ENCODE measurements at regions not wholly inside any gene's neighbourhood (a gene's known extent, or its start where the extent isn't known, plus 50 kb on each side); places are given as distances from the start of the nearest gene placed in this dataset.

DNA sequence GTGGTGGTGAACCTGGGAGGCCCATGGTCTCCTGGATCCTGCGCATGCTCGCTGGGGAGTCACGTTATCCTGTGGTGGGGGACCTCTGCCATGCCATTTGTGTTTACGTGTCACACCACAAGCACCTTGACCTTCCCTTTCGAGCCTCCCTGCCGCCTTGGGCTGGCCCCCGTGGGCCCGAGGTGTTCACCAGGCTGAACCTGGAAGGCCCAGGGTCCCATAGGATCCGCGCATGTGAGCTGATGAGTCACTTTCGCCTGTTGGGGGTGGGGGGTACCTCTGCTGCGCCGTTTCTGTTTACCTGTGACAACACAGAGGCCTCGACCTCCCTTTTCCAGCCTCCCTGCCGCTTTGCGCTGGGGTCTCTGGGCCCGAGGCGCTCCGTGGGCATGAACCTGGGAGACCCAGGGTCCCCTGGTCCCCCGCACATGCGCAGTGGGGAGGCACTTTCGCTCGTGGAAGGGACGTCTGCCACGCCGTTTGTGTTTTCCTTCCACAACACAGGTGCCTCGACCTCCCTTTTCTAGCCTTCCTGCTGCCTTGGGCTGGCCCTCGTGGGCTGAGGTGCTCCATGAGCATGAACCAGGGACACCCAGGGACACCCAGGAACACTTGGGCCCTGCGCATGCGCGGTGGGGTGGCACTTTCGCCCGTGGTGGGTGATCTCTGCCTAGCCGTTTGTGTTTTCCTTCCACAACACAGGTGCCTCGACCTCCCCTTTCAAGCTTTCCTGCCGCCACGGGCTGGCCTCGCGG is 334.1 kb downstream of the ALG10 start:
- no peaks in the 10 kb centered on the region for H3K36me3 ChIP-seq
- H3K27me3 ChIP-seq: no peaks in the 10 kb centered on the region
- DNase-seq: no peak
- H3K27ac ChIP-seq: no peak overlapping the region
- intact Hi-C loops (cut with DNase I): no loop called here
- 66 to 79% (median 72%) methylated on average over 37 to 39 of the region's 39 CpGs for WGBS, 3 donors
- no peaks in the 10 kb centered on the region for H3K9me3 ChIP-seq
- no peak overlapping the region for H3K4me3 ChIP-seq
- no peaks in the 10 kb centered on the region for H3K4me1 ChIP-seq (ENCODE audit: insufficient read depth)
- TF ChIP-seq EP300 (IDR thresholded peaks at IDR 0.05) (no peak), POLR2A (IDR thresholded peaks at IDR 0.05) (no peak)
- TF ChIP-seq, protein P1, sequence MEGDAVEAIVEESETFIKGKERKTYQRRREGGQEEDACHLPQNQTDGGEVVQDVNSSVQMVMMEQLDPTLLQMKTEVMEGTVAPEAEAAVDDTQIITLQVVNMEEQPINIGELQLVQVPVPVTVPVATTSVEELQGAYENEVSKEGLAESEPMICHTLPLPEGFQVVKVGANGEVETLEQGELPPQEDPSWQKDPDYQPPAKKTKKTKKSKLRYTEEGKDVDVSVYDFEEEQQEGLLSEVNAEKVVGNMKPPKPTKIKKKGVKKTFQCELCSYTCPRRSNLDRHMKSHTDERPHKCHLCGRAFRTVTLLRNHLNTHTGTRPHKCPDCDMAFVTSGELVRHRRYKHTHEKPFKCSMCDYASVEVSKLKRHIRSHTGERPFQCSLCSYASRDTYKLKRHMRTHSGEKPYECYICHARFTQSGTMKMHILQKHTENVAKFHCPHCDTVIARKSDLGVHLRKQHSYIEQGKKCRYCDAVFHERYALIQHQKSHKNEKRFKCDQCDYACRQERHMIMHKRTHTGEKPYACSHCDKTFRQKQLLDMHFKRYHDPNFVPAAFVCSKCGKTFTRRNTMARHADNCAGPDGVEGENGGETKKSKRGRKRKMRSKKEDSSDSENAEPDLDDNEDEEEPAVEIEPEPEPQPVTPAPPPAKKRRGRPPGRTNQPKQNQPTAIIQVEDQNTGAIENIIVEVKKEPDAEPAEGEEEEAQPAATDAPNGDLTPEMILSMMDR (IDR thresholded peaks at IDR 0.05): no peak

DNA sequence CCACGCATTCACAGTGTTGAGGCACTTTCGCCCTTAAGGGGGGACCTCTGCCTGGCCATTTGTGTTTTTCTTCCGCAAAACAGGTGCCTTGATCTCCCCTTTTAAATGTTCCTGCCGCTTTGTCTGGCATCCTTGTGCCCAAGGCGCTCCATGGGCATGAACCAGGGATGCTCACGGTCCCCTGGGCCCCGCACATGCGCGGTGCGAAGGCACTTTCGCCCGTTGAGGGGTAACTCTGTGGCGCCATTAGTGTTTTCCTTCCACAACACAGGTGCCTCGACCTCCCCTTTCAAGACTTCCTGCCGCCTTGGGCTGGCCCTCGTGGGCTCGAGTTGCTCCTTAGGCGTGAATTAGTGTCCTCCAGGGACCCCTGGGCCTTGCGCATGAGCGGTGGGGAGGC is 335.5 kb downstream of the ALG10 start:
- intact Hi-C loops (cut with DNase I): no loop called here
- H3K36me3 ChIP-seq: no peaks in the 10 kb centered on the region
- TF ChIP-seq POLR2A (IDR thresholded peaks at IDR 0.05) (no peak), EP300 (IDR thresholded peaks at IDR 0.05) (no peak)
- TF ChIP-seq, protein P1 (IDR thresholded peaks at IDR 0.05): no peak
- no peaks in the 10 kb centered on the region for H3K27me3 ChIP-seq
- DNase-seq: no peak
- no peak overlapping the region for H3K27ac ChIP-seq
- no peaks in the 10 kb centered on the region for H3K9me3 ChIP-seq
- WGBS, 3 donors: 37 to 53% (median 39%) methylated on average over 20 of the region's 20 CpGs
- H3K4me1 ChIP-seq (ENCODE audit: insufficient read depth): no peaks in the 10 kb centered on the region
- no peak overlapping the region for H3K4me3 ChIP-seq

DNA sequence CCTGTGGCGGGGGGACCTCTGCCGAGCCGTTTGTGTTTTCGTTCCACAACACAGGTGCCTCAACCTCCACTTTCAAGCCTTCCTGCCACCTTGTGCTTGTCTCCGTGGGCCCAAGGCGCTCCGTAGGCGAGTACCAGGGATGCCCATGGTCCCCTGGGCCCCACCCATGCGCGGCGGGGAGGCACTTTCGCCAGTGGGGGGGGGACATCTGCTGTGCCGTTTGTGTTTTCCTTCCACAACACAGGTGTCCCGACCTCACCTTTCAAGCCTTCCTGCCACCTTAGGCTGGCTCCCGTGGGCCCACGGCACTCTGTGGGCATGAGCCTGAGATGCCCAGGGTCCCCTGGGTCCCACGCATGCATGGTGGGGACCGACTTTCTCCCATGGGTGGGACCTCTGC is 335.9 kb downstream of the ALG10 start:
- 53 to 69% (median 62%) methylated on average over 18 of the region's 18 CpGs for WGBS, 3 donors
- H3K27me3 ChIP-seq: no peaks in the 10 kb centered on the region
- intact Hi-C loops (cut with DNase I): no loop called here
- H3K36me3 ChIP-seq: no peaks in the 10 kb centered on the region
- no peaks in the 10 kb centered on the region for H3K4me1 ChIP-seq (ENCODE audit: insufficient read depth)
- H3K4me3 ChIP-seq: no peak overlapping the region
- no peak for DNase-seq
- no peak overlapping the region for H3K27ac ChIP-seq
- TF ChIP-seq POLR2A (IDR thresholded peaks at IDR 0.05): no peak
- TF ChIP-seq, protein P1 (IDR thresholded peaks at IDR 0.05): no peak
- no peak for TF ChIP-seq EP300 (IDR thresholded peaks at IDR 0.05)
- no peaks in the 10 kb centered on the region for H3K9me3 ChIP-seq

DNA sequence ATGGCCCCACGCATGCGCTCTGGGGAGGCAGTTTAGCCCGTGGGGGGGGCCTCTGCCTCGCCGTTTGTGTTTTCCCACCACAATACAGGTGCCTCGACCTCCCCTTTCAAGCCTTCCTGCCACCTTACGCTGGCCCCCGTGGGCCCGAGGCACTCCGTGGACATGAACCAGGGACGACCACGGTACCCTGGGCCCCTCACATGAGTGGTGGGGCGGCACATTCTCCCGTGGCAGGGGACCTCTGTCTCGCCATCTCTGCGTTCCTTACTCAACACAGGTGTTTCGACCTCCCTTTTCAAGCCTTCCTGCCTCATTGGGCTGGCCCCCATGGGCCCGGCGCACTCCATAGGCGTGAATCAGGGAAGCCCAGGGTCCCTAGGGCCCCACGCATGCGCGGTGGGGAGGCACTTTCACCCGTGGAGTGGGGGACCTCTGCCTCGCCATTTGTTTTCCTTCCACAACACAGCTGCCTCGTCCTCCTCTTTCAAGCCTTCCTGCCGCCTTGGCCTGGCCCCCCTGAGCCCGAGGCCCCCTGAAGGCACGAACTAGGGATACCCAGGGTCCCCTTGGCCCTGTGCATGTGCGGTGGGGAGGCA is 339.5 kb downstream of the ALG10 start:
- no peak overlapping the region for H3K27ac ChIP-seq
- no peaks in the 10 kb centered on the region for H3K4me1 ChIP-seq (ENCODE audit: insufficient read depth)
- whole genome bisulfite sequencing, 3 donors: 44 to 55% (median 51%) methylated on average over 30 of the region's 30 CpGs
- H3K9me3 ChIP-seq: no peaks in the 10 kb centered on the region
- H3K27me3 ChIP-seq: no peaks in the 10 kb centered on the region
- intact Hi-C loops (cut with DNase I): no loop called here
- TF ChIP-seq EP300 (IDR thresholded peaks at IDR 0.05) (no peak), POLR2A (IDR thresholded peaks at IDR 0.05) (no peak)
- TF ChIP-seq, protein P1 (IDR thresholded peaks at IDR 0.05): no peak
- no peaks in the 10 kb centered on the region for H3K36me3 ChIP-seq
- no peak overlapping the region for H3K4me3 ChIP-seq
- no peak for DNase-seq
